IPS-20b (cell line): ENCODE measurements at regions not wholly inside any gene's neighbourhood (a gene's known extent, or its start where the extent isn't known, plus 50 kb on each side); places are given as distances from the start of the nearest gene placed in this dataset.
"Not testable (repeated sequence)": the region's sequence is repeated elsewhere in the genome, so short reads cannot be mapped to it uniquely, and the experiment has no call there.

Source experiments
- H3K27ac ChIP-seq: one replicate; pipeline ENCODE4 v1.5.1; 2013; ENCODE audit warnings: low read length
- H3K27me3 ChIP-seq: 2 replicates; pipeline ENCODE4 v1.6.1; 2013; ENCODE audit warnings: mild to moderate bottlenecking, low read length, inconsistent platforms; ENCODE audit not compliant: insufficient read depth
- H3K36me3 ChIP-seq: 2 replicates; pipeline ENCODE4 v1.6.1; 2013; ENCODE audit warnings: low read depth, mild to moderate bottlenecking, inconsistent platforms, low read length, moderate library complexity; ENCODE audit not compliant: insufficient read depth
- H3K4me1 ChIP-seq: 2 replicates; pipeline ENCODE4 v1.6.1; 2013; ENCODE audit warnings: mild to moderate bottlenecking, control low read depth, inconsistent platforms, low read length, moderate library complexity; ENCODE audit not compliant: insufficient read depth
- H3K4me3 ChIP-seq: 2 replicates; pipeline ENCODE4 v1.5.1; 2013; ENCODE audit warnings: mild to moderate bottlenecking, low read length, inconsistent platforms
- H3K9ac ChIP-seq: 2 replicates; pipeline ENCODE4 v1.6.1; 2013; ENCODE audit warnings: low read depth, mild to moderate bottlenecking, inconsistent platforms, low read length, moderate library complexity
- H3K9me3 ChIP-seq: 2 replicates; pipeline ENCODE4 v1.6.1; 2013; ENCODE audit warnings: mild to moderate bottlenecking, low read depth, low read length, inconsistent platforms; ENCODE audit not compliant: insufficient read depth

DNA sequence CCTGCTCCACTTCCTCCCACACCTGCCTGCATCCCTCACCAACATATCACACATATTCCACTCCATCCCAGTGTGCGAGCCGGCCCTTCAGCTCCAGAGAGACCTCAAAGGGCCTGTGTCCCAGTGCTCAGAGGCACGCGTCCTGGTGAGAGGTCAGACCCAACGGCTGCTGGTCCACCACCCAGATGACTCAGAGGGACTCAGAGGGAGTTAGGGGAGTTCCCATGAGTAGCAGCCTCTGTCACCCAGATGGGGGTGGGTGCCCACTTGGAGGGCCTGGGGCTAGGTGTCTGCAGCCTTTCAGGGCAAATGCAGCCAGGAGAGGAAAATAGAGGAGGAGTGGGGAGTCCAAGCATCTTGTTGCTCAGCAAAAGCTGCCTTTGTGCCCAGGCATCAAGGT lies 333.8 kb upstream of the CHRNA7 start:
- H3K27ac ChIP-seq, H3K4me1 ChIP-seq, H3K27me3 ChIP-seq, H3K36me3 ChIP-seq, H3K9me3 ChIP-seq, H3K4me3 ChIP-seq, H3K9ac ChIP-seq: not testable (repeated sequence)

- not testable (repeated sequence) for H3K4me3 ChIP-seq, H3K9me3 ChIP-seq, H3K9ac ChIP-seq, H3K27ac ChIP-seq, H3K36me3 ChIP-seq, H3K4me1 ChIP-seq, H3K27me3 ChIP-seq
Observed at GRCh38 chr15:31705076-31705678, 325.1 kb upstream of the CHRNA7 start.

GRCh38 chr15:31707944-31708702 lies 322.2 kb upstream of the CHRNA7 start:
- H3K4me3 ChIP-seq, H3K9me3 ChIP-seq, H3K27ac ChIP-seq, H3K27me3 ChIP-seq, H3K4me1 ChIP-seq, H3K36me3 ChIP-seq, H3K9ac ChIP-seq: not testable (repeated sequence)

GRCh38 chr15:31708703-31709327 lies 321.5 kb upstream of the CHRNA7 start:
- not testable (repeated sequence) for H3K4me1 ChIP-seq, H3K27ac ChIP-seq, H3K4me3 ChIP-seq, H3K9me3 ChIP-seq, H3K36me3 ChIP-seq, H3K27me3 ChIP-seq, H3K9ac ChIP-seq

GRCh38 chr15:31709479-31709878 lies 320.8 kb upstream of the CHRNA7 start:
- not testable (repeated sequence) for H3K9ac ChIP-seq, H3K4me3 ChIP-seq, H3K4me1 ChIP-seq, H3K36me3 ChIP-seq, H3K9me3 ChIP-seq, H3K27me3 ChIP-seq, H3K27ac ChIP-seq

DNA sequence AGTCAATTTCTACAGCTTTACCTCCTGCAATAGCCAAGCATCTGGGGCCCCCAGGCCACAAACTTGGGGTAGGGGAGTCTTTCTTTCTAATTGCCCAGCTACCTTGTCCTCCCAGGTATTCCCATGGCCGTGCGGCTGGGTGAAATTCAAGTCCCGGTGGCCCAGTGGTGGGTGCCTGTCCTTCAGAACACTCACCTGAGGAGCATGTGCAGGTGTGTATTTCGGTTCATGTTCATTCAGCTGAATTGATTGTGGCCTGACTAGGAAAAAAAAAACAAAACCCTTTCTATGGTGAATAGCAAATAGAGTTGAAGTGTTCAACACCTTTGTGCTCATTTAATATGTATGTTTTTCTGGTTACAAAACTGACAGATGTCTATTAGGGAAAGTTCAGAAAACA lies 319.5 kb upstream of the CHRNA7 start:
- H3K4me3 ChIP-seq, H3K27me3 ChIP-seq, H3K36me3 ChIP-seq, H3K9me3 ChIP-seq, H3K4me1 ChIP-seq, H3K27ac ChIP-seq, H3K9ac ChIP-seq: not testable (repeated sequence)

DNA sequence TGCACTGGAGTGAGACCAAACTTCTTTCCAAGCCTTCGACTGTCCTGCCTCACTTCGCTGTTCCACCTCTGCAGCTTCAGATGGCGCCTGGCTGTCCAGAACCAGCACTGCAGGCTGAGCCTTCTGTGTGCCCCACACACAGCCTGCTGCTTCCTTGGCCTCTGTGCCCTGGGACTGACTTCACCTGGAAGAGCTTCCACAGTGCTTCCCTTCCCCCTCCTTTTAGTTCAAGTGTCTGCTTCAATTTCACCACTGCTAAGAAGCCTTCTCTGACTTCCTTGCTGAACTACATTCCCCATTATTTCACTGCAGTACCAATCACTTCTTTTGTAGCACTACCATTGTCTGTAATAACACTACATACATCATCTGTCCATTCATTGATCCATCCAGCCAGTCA lies 315.1 kb upstream of the CHRNA7 start:
- H3K27ac ChIP-seq, H3K9me3 ChIP-seq, H3K4me3 ChIP-seq, H3K9ac ChIP-seq, H3K36me3 ChIP-seq, H3K4me1 ChIP-seq, H3K27me3 ChIP-seq: not testable (repeated sequence)

- H3K4me1 ChIP-seq, H3K27ac ChIP-seq, H3K27me3 ChIP-seq, H3K36me3 ChIP-seq, H3K9me3 ChIP-seq, H3K9ac ChIP-seq, H3K4me3 ChIP-seq: not testable (repeated sequence)
Observed at GRCh38 chr15:31718625-31719024, 311.7 kb upstream of the CHRNA7 start.

DNA sequence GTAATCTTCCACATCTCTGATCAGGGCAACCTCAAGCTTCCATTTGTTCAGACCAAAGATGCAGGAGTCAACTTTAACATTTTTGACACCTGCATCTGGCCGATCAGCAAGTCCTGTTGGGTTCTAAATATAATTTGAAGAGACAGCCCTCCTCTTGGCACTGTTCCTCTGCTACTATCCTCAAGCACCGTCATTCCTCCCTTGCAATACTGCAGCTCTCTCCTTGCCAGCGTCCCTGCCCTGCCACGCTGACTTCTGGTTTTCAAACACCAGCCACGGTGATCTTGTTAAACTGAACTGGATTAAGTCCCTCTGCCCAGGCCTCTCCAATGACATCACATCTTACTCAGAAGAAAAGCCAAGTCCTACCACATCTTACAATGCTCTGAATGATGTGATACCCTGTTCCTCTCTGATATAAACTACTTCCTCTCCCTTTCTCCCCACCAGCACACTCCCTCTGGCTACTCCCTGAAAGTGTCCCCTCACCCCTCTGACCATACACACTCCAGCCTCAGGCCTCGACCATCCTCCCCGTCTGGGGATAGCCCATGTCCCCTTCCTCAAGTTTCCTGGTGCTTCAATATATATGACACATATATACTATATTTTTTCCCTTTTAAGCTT lies 310.8 kb upstream of the CHRNA7 start:
- not testable (repeated sequence) for H3K9ac ChIP-seq, H3K27ac ChIP-seq, H3K27me3 ChIP-seq, H3K4me3 ChIP-seq, H3K4me1 ChIP-seq, H3K36me3 ChIP-seq, H3K9me3 ChIP-seq

DNA sequence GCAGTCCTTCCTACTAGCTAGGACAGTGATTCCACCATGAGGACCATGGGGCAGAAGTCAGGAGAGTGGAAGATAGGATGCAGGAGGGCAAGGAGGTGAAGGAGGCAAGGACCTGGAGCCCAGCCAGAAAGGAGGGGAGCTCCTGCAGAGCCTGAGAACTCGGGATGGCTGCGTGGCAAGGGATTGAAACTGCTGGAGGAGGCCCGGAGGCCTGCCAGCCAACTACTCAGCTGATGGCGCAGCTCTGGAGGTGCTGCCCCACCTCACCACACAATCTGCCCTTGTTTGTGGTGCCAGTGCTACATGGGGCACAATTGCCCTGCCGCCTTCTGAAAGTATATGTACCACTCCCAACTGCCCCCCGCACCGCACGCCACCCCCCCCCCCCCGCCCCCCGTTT lies 307.3 kb upstream of the CHRNA7 start:
- not testable (repeated sequence) for H3K4me1 ChIP-seq

GRCh38 chr15:31724903-31725302 lies 305.4 kb upstream of the CHRNA7 start:
- H3K27me3 ChIP-seq, H3K4me1 ChIP-seq, H3K4me3 ChIP-seq, H3K36me3 ChIP-seq, H3K9ac ChIP-seq, H3K27ac ChIP-seq, H3K9me3 ChIP-seq: not testable (repeated sequence)

More for the DNA sequence above, 307.3 kb upstream of the CHRNA7 start:
- not testable (repeated sequence) for H3K27me3 ChIP-seq, H3K27ac ChIP-seq, H3K9ac ChIP-seq, H3K36me3 ChIP-seq, H3K9me3 ChIP-seq, H3K4me3 ChIP-seq

- H3K27ac ChIP-seq, H3K27me3 ChIP-seq, H3K9ac ChIP-seq, H3K36me3 ChIP-seq, H3K4me3 ChIP-seq, H3K4me1 ChIP-seq, H3K9me3 ChIP-seq: not testable (repeated sequence)
Observed at GRCh38 chr15:31725619-31726018, 304.7 kb upstream of the CHRNA7 start.
